NCI-H1092 treated with DMSO at 0.1 percent for 48 hours (cell line): ENCODE measurements at regions not wholly inside any gene's neighbourhood (a gene's known extent, or its start where the extent isn't known, plus 50 kb on each side); places are given as distances from the start of the nearest gene placed in this dataset.
"Not testable (repeated sequence)": the region's sequence is repeated elsewhere in the genome, so short reads cannot be mapped to it uniquely, and the experiment has no call there.

ENCODE experiments used
- DNase-seq: peaks from one replicate; lab custom pipeline; 2025; lab: John Stamatoyannopoulos, UW

DNA sequence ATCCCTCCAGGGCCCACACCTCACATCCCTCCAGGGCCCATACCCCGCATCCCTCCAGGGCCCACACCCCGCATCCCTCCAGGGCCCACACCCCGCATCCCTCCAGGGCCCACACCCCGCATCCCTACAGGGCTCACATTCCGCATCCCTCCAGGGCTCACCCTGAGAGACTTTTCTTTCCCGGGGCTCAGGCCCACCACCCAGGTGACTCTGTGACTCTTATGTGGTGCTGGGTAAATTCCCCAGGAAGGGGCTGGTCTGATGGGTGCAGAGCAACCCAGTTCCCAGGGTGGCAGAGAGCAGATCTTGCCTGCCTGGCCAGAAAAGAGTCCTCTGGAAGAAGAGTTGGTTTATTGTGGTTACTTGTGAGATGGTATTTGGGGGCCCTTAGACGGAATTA, 290.7 kb downstream of the TCERG1L start:
- no peak for DNase-seq

- no peak for DNase-seq
Observed at GRCh38 chr10:131021246-131021895, 290.1 kb downstream of the TCERG1L start.

- DNase-seq, result peak; percentile 47
Observed at GRCh38 chr10:131021969-131022368, 289.6 kb downstream of the TCERG1L start.

DNA sequence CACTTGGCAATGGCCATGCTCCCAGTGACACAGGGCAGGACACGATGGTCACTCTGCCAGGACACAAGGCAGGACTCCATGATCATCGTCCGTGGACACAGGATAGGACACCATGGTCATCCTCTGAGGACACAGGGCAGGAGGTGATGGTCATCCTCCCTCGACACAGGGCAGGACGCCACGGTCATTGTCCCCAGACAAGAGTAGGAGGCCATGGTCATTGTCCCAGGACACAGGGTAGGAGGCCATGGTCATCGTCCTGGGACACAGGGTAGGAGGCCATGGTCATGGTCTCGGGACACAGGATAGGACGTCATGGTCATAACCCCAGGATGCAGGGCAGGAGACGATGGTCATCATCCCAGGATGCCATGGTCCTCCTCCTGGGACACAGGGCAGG, 289.2 kb downstream of the TCERG1L start:
- DNase-seq, result no peak

- no peak for DNase-seq
Observed at GRCh38 chr10:131022981-131023380, 288.5 kb downstream of the TCERG1L start.

DNA sequence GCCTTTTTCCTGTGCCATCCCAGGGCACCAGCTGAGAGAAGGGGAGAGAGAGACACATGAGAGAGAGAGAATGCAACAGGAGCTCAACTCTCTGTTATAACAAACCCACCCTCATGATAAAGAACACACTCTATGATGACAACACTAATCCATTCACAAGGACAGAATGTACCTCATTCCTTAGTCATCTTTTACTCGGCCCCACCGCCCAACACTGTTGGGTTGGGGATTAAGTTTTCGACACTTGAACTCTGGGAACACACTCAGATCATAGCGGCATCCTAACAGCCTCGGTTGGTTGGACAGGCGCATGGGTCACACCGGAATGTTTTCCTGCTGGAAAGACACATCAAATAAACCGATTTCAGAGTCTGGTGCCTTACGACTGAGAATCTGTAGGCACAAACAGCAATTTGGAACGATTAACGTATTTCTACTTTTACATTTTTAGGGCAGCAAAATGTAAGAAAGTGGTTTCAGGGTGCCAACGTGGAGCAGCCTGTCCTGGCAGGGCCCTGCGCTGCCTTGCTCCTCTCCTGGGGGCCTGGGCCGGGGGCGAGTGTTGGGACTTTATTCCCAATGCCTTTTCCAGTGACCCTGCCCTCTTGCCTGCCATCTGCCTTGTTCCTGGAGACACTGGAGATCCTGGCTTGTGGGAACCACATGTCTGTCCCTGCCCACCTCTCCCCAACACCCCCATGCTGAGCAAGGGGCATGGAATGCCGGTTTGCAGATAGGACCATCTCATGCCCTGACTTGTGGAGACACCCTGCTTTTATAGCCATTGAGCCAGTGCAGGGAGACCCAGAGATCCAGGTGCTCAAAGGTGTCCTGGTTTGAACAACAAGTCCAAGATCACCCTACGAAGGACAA, 287.0 kb downstream of the TCERG1L start:
- no peak for DNase-seq

DNA sequence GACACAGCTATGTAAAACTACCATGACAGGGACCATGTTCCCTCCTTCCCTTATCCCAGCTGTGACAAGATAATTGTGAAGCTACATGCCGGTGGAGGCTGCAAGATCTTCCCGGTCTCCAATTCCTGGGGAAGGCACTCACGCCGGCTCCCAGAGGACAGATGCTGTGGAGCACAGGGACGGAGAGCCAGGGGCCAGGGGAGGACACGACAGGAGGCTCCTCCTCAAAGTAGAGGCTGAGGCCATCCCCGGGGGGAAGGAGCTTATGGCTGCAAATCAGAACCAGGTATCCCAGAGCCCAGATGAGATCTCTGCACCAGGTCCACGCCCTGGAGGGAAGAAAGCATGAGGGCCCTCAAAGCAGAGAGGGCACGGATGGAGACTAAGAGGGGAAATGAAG, 286.2 kb downstream of the TCERG1L start:
- no peak for DNase-seq

DNA sequence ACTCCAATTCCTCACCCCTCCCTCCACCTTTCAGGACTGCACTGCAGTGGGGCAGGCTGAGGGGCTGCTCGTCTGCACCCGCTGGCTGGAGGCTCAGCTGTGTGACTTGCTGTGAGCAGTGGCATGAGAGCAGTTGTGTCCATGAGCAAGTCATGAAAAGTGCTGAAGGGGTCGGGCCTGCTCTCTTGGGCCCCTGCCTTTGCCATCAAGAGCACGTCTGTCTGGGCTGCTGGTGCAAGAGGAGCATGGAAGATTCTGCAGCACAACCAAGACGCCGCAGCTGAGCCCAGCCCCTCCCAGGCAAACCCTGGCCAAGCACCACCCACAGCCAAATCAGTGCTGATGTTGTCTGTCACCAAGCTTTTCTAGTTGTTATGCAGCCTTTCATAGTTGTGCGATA, 284.3 kb downstream of the TCERG1L start:
- DNase-seq, result no peak

- DNase-seq, result no peak
Observed at GRCh38 chr10:131031346-131031745, 280.2 kb downstream of the TCERG1L start.

DNA sequence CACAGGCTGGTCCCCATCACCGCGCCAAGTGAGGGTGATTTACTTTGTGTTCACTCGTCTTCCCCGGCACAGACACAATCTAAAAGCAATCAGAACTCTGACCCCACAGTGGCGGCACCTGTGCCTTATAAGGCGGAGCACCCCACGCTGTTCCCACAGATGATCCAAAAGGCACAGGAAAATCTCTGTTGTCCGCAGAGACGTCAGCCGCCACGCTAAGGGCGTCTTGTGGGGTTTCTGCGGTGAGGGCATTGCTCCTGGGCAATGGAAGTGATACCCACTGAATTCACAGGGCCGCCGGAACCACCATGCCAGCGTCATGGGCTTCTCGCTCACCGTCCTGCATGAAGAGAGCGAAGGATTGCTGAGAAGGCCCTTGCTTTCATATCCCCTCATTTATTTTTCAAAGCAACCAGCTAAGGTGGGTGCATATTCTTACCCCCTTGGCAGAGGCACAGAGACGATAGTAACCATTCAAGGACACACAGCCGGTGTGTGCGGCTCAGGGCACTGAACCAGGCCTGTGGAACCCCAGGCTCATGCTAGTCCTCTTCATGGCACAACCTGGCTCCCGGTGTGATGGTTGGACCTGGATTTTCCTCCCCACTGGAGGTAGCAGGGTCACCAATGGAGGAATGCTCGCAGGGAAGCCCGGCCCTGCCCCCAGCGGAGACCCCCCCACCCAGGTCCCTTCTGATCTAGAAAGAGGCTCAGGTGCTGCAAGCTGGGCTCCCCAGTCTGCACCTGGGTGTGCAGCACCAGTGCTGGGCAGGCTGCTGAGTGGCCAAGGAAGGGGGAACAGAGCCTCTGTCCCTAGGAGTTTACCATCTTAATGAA, 279.0 kb downstream of the TCERG1L start:
- no peak for DNase-seq

DNA sequence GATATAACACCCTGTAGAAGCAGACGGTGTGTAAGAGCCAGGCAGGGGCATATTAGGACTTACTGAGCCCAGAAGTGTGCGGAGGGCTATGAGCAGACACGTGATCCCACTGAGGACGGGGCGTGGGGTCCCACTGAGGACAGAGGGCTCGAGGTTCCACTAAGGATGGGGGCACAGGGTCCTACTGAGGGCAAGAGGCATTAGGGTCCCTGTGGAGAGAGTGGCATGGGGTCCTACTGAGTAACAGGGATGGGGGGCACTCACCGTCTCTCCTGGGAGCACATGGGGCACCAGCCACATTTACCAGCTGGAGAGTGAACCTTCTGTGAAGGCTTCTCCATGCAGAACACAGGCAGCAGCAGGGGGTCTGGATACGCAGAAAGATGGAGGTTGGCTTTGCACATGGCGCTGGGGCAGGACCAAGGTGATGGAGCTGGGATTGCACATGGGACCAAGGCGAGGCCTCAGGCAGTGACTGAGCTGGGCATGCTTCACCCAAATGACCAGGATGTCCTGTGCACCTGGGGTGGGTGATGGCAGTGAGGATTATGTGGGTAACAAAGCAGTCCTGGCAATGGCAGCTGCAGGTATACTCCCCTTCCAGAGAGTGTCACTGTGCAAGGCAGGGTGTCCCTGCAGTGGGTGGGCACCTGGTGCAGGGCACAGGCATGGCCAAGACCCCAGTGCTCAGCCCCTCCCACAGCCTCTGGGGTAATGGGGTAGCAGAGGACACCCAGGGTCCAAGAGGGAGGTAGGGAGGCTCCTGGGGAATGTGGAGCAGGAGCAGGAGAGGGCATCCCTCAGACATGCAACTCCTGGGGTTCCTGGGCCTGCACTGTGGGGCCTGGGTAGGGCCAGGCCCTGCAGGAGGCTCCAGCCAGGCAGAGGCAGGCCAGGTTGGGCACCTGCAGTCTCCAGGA, 278.1 kb downstream of the TCERG1L start:
- DNase-seq, result no peak

DNA sequence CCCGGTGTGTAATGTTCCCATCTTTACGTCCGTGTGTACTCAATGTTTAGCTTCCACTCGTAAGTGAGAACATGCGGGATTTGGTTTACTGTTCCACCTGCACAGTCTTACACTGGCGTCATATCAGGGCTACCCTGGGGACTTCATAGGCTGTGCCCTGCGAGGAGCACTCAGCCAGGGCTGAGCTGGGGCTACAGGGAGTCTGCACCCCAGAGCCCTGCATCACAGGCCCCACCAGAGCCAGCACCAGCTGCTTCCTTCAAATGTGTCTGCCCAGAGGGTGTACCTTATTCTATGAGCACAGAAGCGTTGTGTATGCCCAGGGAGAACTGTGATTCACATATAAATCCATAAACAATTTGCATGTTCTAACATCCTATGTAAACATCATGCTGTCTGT, 277.1 kb downstream of the TCERG1L start:
- DNase-seq, result no peak

DNA sequence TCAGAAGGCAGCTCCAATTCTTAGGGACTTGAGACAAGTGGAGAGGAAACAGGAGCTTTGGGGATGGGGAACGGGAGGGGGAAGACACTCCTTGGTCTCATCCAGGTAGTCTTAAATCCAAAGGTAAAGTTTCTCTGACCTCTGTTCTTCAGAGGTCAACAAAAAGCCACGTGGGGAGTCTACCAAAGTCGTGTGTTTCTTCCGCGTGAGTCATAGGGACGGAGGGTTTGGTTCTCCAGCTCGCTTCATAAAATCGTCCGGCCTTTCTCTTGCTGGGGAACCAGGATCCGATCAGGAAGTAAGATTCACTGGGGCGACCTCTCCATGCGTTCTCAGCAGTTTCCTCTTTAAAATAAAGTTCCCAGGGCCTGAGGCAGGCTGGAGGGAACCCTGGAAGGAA, 275.7 kb downstream of the TCERG1L start:
- no peak for DNase-seq

- DNase-seq, result no peak
Observed at GRCh38 chr10:131038056-131038455, 273.5 kb downstream of the TCERG1L start.

- DNase-seq, result no peak
Observed at GRCh38 chr10:131041031-131041430, 270.5 kb downstream of the TCERG1L start.

- no peak for DNase-seq
Observed at GRCh38 chr10:131041441-131041840, 270.1 kb downstream of the TCERG1L start.

GRCh38 chr10:131042015-131042414, 269.5 kb downstream of the TCERG1L start:
- not testable (repeated sequence) for DNase-seq
